GM23338 (cell line): ENCODE measurements at regions not wholly inside any gene's neighbourhood (a gene's known extent, or its start where the extent isn't known, plus 50 kb on each side); places are given as distances from the start of the nearest gene placed in this dataset. TPM values are rescaled to one million over a fixed set of nuclear protein-coding genes. Genes with fewer than 3 reads are reported as not detected.

ENCODE experiments used
- ATAC-seq: fragments of 200-7000 bp; cut with Tn5 transposase; 3 replicates; pipeline ENCODE4 v1.9.1; 2020
- DNase-seq: peaks from one replicate; pipeline ENCODE4 v3.0.0-alpha.2; 2015; ENCODE audit warnings: low spot score
- H2AFZ ChIP-seq: fragments of 200-600 bp; sonication (generic); 2 replicates; pipeline ENCODE4 v1.8.0; 2016; ENCODE audit warnings: antibody characterized with exemption, mild to moderate bottlenecking, moderate library complexity
- H3F3A ChIP-seq: fragments of 200-600 bp; sonication (generic); replicated peaks from 2 replicates; pipeline ENCODE4 v1.8.0; 2017; ENCODE audit warnings: antibody characterized with exemption, mixed run types, low read depth
- H3K27ac ChIP-seq: fragments of 200-600 bp; sonication (generic); 2 replicates; pipeline ENCODE4 v1.6.1; 2016; ENCODE audit warnings: low read depth
- H3K27me3 ChIP-seq: fragments of 200-600 bp; sonication (generic); 2 replicates; pipeline ENCODE4 v1.8.0; 2016; ENCODE audit warnings: mild to moderate bottlenecking, mixed run types, moderate library complexity; ENCODE audit not compliant: insufficient read depth
- H3K36me3 ChIP-seq: fragments of 200-600 bp; sonication (generic); 2 replicates; pipeline ENCODE4 v1.8.0; 2016; ENCODE audit warnings: mild to moderate bottlenecking; ENCODE audit not compliant: insufficient read depth
- H3K4me1 ChIP-seq: fragments of 200-600 bp; sonication (generic); 2 replicates; pipeline ENCODE4 v1.8.0; 2016; ENCODE audit warnings: mild to moderate bottlenecking, moderate library complexity; ENCODE audit not compliant: insufficient read depth
- H3K4me2 ChIP-seq: fragments of 200-600 bp; sonication (generic); 2 replicates; pipeline ENCODE4 v1.7.1; 2017; ENCODE audit warnings: mixed run types
- H3K4me3 ChIP-seq: fragments of 200-600 bp; sonication (generic); 2 replicates; pipeline ENCODE4 v1.6.1; 2016; ENCODE audit warnings: mixed run types
- H3K79me2 ChIP-seq: fragments of 200-600 bp; sonication (generic); replicated peaks from 2 replicates; pipeline ENCODE4 v1.8.0; 2017; ENCODE audit warnings: mild to moderate bottlenecking; ENCODE audit not compliant: insufficient read depth
- H3K9me2 ChIP-seq: fragments of 200-600 bp; sonication (generic); 2 replicates; pipeline ENCODE4 v1.8.0; 2017; ENCODE audit not compliant: insufficient read depth
- H4K20me1 ChIP-seq: fragments of 200-600 bp; sonication (generic); replicated peaks from 2 replicates; pipeline ENCODE4 v1.8.0; 2017; ENCODE audit warnings: mild to moderate bottlenecking; ENCODE audit not compliant: insufficient read depth
- H3K27ac Mint-ChIP-seq: 2 replicates; pipeline ENCODE4 v1.8.0; 2020; ENCODE audit warnings: inconsistent platforms, mild to moderate bottlenecking, moderate library complexity, mixed read lengths
- H3K27me3 Mint-ChIP-seq: 3 replicates; pipeline ENCODE4 v1.8.0; 2022; ENCODE audit warnings: low read depth, mild to moderate bottlenecking, moderate library complexity, mixed read lengths, inconsistent platforms; ENCODE audit not compliant: insufficient read depth, poor library complexity
- H3K36me3 Mint-ChIP-seq: 3 replicates; pipeline ENCODE4 v1.8.0; 2021; ENCODE audit warnings: low read depth, mild to moderate bottlenecking, inconsistent platforms, moderate library complexity, mixed read lengths
- H3K4me1 Mint-ChIP-seq: 3 replicates; pipeline ENCODE4 v1.8.0; 2020; ENCODE audit warnings: mild to moderate bottlenecking, inconsistent platforms, mixed read lengths
- H3K4me3 Mint-ChIP-seq: 3 replicates; pipeline ENCODE4 v1.8.0; 2021; ENCODE audit warnings: moderate library complexity, mild to moderate bottlenecking, inconsistent platforms, mixed read lengths
- H3K9me3 Mint-ChIP-seq: 3 replicates; pipeline ENCODE4 v1.8.0; 2020; ENCODE audit warnings: moderate library complexity, mild to moderate bottlenecking, inconsistent platforms, mixed read lengths
- CREB1 ChIP-seq: fragments of 250-450 bp; sonication (Bioruptor Pico); IDR thresholded peaks from 2 replicates; pipeline ENCODE4 v1.5.0; 2020; ENCODE audit warnings: low read depth, mild to moderate bottlenecking, moderate library complexity
- EZH2phosphoT487 ChIP-seq: fragments of 200-600 bp; sonication (generic); IDR thresholded peaks from one replicate; pipeline ENCODE4 v1.8.1; 2018; ENCODE audit warnings: antibody characterized with exemption; ENCODE audit not compliant: unreplicated experiment
- JUNB ChIP-seq: IDR thresholded peaks from one replicate; pipeline ENCODE4 v1.6.1; 2016; ENCODE audit warnings: antibody characterized with exemption; ENCODE audit not compliant: unreplicated experiment
- STAT1 ChIP-seq: IDR thresholded peaks from one replicate; pipeline ENCODE4 v1.6.1; 2016; ENCODE audit warnings: antibody characterized with exemption; ENCODE audit not compliant: unreplicated experiment
- ZNF114 ChIP-seq: fragments of 250-450 bp; sonication (Bioruptor Pico); IDR thresholded peaks from 2 replicates; pipeline ENCODE4 v1.5.0; 2020; ENCODE audit warnings: mild to moderate bottlenecking, moderate library complexity
- ZNF331 ChIP-seq: fragments of 250-450 bp; sonication (Bioruptor Pico); IDR thresholded peaks from 2 replicates; pipeline ENCODE4 v1.5.0; 2020; ENCODE audit warnings: low read depth, mild to moderate bottlenecking, moderate library complexity
- small RNA-seq: library from RNA; depleted of rRNA; stranded (forward); fragments of <200 nt; gene quantifications from one replicate; pipeline ENCODE3, GENCODE V24; 2014; ENCODE audit warnings: low replicate concordance
- TF ChIP-seq, protein P1 (sequence below): IDR thresholded peaks from 2 replicates; pipeline ENCODE4 v1.6.1; 2016; ENCODE audit warnings: antibody characterized with exemption
- TF ChIP-seq, protein P2 (sequence below): IDR thresholded peaks from one replicate; pipeline ENCODE4 v1.6.1; 2018; ENCODE audit warnings: antibody characterized with exemption; ENCODE audit not compliant: unreplicated experiment

DNA sequence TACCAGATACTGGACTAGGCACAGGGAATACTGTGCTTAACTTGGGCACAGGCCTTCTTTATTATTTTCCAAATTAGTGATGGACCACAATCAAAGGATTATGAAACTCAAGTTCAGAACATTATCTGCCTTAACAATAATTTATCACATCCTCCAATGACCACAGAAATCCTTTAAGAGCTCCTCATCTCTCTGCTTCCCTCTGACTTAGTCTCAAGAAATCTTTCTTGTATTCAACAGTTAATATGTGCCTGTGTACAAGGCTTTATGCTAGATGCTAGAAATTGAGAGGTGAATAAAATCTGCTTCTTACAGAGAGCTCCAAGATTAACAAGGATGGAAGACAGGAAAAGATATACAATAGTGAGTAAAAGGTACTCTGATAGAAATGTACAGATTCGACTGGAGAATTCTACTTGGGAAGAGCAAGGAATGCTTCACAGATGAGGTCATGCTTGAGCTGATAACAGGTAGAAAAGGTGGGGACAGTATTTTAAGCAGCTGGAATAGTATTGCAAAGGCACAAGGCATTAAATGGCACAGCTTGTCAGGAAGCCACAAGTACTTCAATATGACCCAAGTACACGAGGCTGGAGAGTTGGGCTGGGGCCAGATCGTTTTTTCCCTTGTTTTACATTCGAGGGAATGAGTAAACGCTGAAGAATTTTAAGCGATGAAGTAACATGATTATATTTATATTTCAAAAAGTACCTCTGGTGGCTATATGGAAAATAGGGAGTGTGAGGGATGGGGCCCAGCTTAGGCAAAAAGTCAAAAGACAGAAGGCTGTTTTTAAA lies 55.1 kb upstream of the ARID2 start (continued):
- TF ChIP-seq JUNB (no peak), ZNF114 (no peak), ZNF331 (CRISPR knock-in tag) (no peak), STAT1 (no peak), CREB1 (CRISPR knock-in tag) (no peak)
- TF ChIP-seq, protein P1, sequence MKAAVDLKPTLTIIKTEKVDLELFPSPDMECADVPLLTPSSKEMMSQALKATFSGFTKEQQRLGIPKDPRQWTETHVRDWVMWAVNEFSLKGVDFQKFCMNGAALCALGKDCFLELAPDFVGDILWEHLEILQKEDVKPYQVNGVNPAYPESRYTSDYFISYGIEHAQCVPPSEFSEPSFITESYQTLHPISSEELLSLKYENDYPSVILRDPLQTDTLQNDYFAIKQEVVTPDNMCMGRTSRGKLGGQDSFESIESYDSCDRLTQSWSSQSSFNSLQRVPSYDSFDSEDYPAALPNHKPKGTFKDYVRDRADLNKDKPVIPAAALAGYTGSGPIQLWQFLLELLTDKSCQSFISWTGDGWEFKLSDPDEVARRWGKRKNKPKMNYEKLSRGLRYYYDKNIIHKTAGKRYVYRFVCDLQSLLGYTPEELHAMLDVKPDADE: no peak
- TF ChIP-seq, protein P2, sequence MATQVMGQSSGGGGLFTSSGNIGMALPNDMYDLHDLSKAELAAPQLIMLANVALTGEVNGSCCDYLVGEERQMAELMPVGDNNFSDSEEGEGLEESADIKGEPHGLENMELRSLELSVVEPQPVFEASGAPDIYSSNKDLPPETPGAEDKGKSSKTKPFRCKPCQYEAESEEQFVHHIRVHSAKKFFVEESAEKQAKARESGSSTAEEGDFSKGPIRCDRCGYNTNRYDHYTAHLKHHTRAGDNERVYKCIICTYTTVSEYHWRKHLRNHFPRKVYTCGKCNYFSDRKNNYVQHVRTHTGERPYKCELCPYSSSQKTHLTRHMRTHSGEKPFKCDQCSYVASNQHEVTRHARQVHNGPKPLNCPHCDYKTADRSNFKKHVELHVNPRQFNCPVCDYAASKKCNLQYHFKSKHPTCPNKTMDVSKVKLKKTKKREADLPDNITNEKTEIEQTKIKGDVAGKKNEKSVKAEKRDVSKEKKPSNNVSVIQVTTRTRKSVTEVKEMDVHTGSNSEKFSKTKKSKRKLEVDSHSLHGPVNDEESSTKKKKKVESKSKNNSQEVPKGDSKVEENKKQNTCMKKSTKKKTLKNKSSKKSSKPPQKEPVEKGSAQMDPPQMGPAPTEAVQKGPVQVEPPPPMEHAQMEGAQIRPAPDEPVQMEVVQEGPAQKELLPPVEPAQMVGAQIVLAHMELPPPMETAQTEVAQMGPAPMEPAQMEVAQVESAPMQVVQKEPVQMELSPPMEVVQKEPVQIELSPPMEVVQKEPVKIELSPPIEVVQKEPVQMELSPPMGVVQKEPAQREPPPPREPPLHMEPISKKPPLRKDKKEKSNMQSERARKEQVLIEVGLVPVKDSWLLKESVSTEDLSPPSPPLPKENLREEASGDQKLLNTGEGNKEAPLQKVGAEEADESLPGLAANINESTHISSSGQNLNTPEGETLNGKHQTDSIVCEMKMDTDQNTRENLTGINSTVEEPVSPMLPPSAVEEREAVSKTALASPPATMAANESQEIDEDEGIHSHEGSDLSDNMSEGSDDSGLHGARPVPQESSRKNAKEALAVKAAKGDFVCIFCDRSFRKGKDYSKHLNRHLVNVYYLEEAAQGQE: no peak

DNA sequence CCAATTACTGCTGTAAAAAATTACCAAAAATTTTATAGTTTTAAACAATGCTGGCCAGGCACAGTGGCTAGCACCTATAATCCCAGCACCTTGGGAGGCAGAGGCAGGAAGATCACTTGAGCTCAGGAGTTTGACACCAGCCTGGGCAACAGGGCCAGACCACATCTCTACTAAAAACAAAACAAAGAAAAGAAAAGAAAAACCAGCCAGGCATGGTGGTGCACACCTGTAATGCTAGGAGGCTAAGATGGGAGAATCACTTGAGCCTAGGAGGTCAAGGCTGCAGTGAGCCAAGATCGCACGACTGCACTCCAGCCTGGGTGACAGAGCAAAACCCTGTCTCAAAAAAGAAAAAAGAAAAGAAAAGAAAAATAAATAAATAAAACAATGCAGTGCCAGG lies 54.0 kb upstream of the ARID2 start:
- H3K9me2 ChIP-seq: no peaks in the 10 kb centered on the region
- no peaks in the 10 kb centered on the region for H3K36me3 ChIP-seq
- no peak overlapping the region for H3K4me3 ChIP-seq
- no peaks in the 10 kb centered on the region for H3K27me3 ChIP-seq
- no peak overlapping the region for H3K27ac ChIP-seq
- H3K27me3 Mint-ChIP-seq: no peaks in the 10 kb centered on the region
- DNase-seq (no peak), ATAC-seq (no peak)
- no peaks in the 10 kb centered on the region for H3K79me2 ChIP-seq
- no peaks in the 10 kb centered on the region for H3K4me1 Mint-ChIP-seq
- H3K9me3 Mint-ChIP-seq: no peaks in the 10 kb centered on the region
- no peak for TF ChIP-seq EZH2phosphoT487
- no peak for TF ChIP-seq ZNF331 (CRISPR knock-in tag)
- no peaks in the 10 kb centered on the region for H3K36me3 Mint-ChIP-seq
- H4K20me1 ChIP-seq: no peaks in the 10 kb centered on the region
- H3K27ac Mint-ChIP-seq: no peak overlapping the region
- H3K4me1 ChIP-seq: no peaks in the 10 kb centered on the region
- H3K4me3 Mint-ChIP-seq: no peak overlapping the region
- no peak overlapping the region for H3K4me2 ChIP-seq
- no peak overlapping the region for H2AFZ ChIP-seq
- H3F3A ChIP-seq: no peaks in the 10 kb centered on the region

Small RNAs in the stretch of these regions (small RNA-seq; reads per million reads assigned to genes)
- gene RF00026: not detected
